K562 (cell line): ENCODE measurements at regions not wholly inside any gene's neighbourhood (a gene's known extent, or its start where the extent isn't known, plus 50 kb on each side); places are given as distances from the start of the nearest gene placed in this dataset.

Experiments used
- ERF ChIP-seq: fragments of 450-650 bp; formaldehyde crosslinking; IDR thresholded peaks from 2 replicates; pipeline ENCODE4 v1.4.0; 2020; ENCODE audit warnings: mild to moderate bottlenecking, mixed read lengths
- ETV1 ChIP-seq: fragments of 450-650 bp; conservative IDR thresholded peaks from 2 replicates; pipeline ENCODE4 v1.6.1; 2016; ENCODE audit warnings: missing genetic modification characterization, control low read depth, low read depth, missing compliant biosample characterization
- HDAC1 ChIP-seq, 2 experiments: fragments of 450-650 bp; IDR thresholded peaks; 2 replicates each; pipeline ENCODE4 v1.6.1; 2016 to 2017; ENCODE audit warnings: inconsistent platforms in 1 of 2, mild to moderate bottlenecking in 1 of 2, moderate library complexity in 1 of 2
- JUND ChIP-seq, 2 experiments: IDR thresholded peaks; 2 replicates in 1 of 2; 3 replicates in 1 of 2; pipeline ENCODE4 v1.6.1; 2011; ENCODE audit warnings: borderline replicate concordance in 2 of 2, low read depth in 2 of 2, low read length in 2 of 2, improper control_type of control experiment in 1 of 2, missing biosample characterization in 1 of 2, missing genetic modification characterization in 1 of 2, missing genetic modification reagents in 1 of 2
- KDM1A ChIP-seq, 2 experiments: fragments of 450-650 bp; IDR thresholded peaks; 2 replicates each; pipeline ENCODE4 v1.6.1; 2016; ENCODE audit warnings: mild to moderate bottlenecking in 2 of 2
- MECOM ChIP-seq: fragments of 250-450 bp; sonication (Bioruptor Pico); IDR thresholded peaks from 2 replicates; pipeline ENCODE4 v1.8.0; 2022; ENCODE audit warnings: inconsistent platforms
- NR4A1 ChIP-seq, 2 experiments: fragments of 250-450 bp in 1 of 2; fragments of 450-650 bp in 1 of 2; sonication (Bioruptor Pico) in 1 of 2; IDR thresholded peaks; 2 replicates each; pipeline versions ENCODE4 v1.4.0 to v1.6.1; 2016 to 2020; ENCODE audit warnings: mild to moderate bottlenecking in 2 of 2, missing compliant biosample characterization in 1 of 2, missing genetic modification characterization in 1 of 2, moderate library complexity in 1 of 2
- OTX1 ChIP-seq: fragments of 450-650 bp; formaldehyde crosslinking; IDR thresholded peaks from 2 replicates; pipeline ENCODE4 v1.4.0; 2022; ENCODE audit warnings: mild to moderate bottlenecking
- PURB ChIP-seq: sonication (generic); formaldehyde crosslinking; IDR thresholded peaks from 2 replicates; pipeline ENCODE4 v1.9.0; 2021; ENCODE audit warnings: low read depth, mild to moderate bottlenecking, missing genetic modification reagents
- SAP30 ChIP-seq: fragments of 200-600 bp; sonication (generic); IDR thresholded peaks from 2 replicates; pipeline ENCODE4 v1.6.1; 2012; ENCODE audit warnings: borderline replicate concordance, low read depth, mild to moderate bottlenecking, moderate library complexity, low read length, control low read depth, inconsistent platforms; ENCODE audit not compliant: insufficient read depth, poor library complexity, severe bottlenecking
- SMARCA5 ChIP-seq: fragments of 450-650 bp; IDR thresholded peaks from 2 replicates; pipeline ENCODE4 v1.6.1; 2016
- SMARCE1 ChIP-seq: fragments of 450-650 bp; IDR thresholded peaks from 2 replicates; pipeline ENCODE4 v1.7.1; 2016; ENCODE audit warnings: mild to moderate bottlenecking
- STAT5A ChIP-seq: IDR thresholded peaks from 2 replicates; pipeline ENCODE4 v1.6.1; 2012; ENCODE audit warnings: low read length, inconsistent platforms, borderline replicate concordance
- TBP ChIP-seq: optimal IDR thresholded peaks from 2 replicates; pipeline ENCODE3; 2011; ENCODE audit warnings: low read depth, low read length, improper control_type of control experiment
- THRAP3 ChIP-seq: fragments of 450-650 bp; IDR thresholded peaks from 2 replicates; pipeline ENCODE4 v1.6.1; 2016; ENCODE audit warnings: mild to moderate bottlenecking, inconsistent platforms, borderline replicate concordance
- XRCC3 ChIP-seq: fragments of 450-650 bp; IDR thresholded peaks from 2 replicates; pipeline ENCODE4 v1.6.1; 2017; ENCODE audit warnings: mild to moderate bottlenecking, moderate library complexity
- XRCC5 ChIP-seq: fragments of 200-400 bp; formaldehyde crosslinking; IDR thresholded peaks from 2 replicates; pipeline ENCODE4 v1.6.1; 2017; ENCODE audit warnings: low read depth, mild to moderate bottlenecking, low read length
- YBX1 ChIP-seq: fragments of 450-650 bp; IDR thresholded peaks from 2 replicates; pipeline ENCODE4 v1.7.1; 2016; ENCODE audit warnings: mild to moderate bottlenecking
- ZC3H11A ChIP-seq: IDR thresholded peaks from 2 replicates; pipeline ENCODE4 v1.6.1; 2012; ENCODE audit warnings: low read depth, low read length, improper control_type of control experiment
- ZNF212 ChIP-seq: fragments of 450-650 bp; formaldehyde crosslinking; IDR thresholded peaks from 2 replicates; pipeline ENCODE4 v1.4.0; 2020; ENCODE audit warnings: mild to moderate bottlenecking
- ZNF24 ChIP-seq: fragments of 450-650 bp; IDR thresholded peaks from 2 replicates; pipeline ENCODE4 v1.6.1; 2016
- ZNF316 ChIP-seq: fragments of 450-650 bp; IDR thresholded peaks from 2 replicates; pipeline ENCODE4 v1.6.1; 2016
- ZNF57 ChIP-seq: fragments of 450-650 bp; formaldehyde crosslinking; IDR thresholded peaks from 2 replicates; pipeline ENCODE4 v1.4.0; 2020; ENCODE audit warnings: mild to moderate bottlenecking, moderate library complexity
- ZNF592 ChIP-seq: fragments of 450-650 bp; IDR thresholded peaks from 2 replicates; pipeline ENCODE4 v1.6.1; 2017; ENCODE audit warnings: antibody characterized with exemption, mild to moderate bottlenecking
- ZZZ3 ChIP-seq: fragments of 450-650 bp; IDR thresholded peaks from 2 replicates; pipeline ENCODE4 v1.6.1; 2016; ENCODE audit warnings: antibody characterized with exemption, mild to moderate bottlenecking, moderate library complexity
- TF ChIP-seq, protein P1 (sequence below): sonication (generic); formaldehyde crosslinking; IDR thresholded peaks from 2 replicates; pipeline ENCODE4 v1.9.0; 2022; ENCODE audit warnings: mild to moderate bottlenecking, missing genetic modification reagents
- TF ChIP-seq, protein P2 (sequence below): sonication (generic); formaldehyde crosslinking; IDR thresholded peaks from 2 replicates; pipeline ENCODE4 v1.9.0; 2022; ENCODE audit warnings: mild to moderate bottlenecking, missing genetic modification reagents

DNA sequence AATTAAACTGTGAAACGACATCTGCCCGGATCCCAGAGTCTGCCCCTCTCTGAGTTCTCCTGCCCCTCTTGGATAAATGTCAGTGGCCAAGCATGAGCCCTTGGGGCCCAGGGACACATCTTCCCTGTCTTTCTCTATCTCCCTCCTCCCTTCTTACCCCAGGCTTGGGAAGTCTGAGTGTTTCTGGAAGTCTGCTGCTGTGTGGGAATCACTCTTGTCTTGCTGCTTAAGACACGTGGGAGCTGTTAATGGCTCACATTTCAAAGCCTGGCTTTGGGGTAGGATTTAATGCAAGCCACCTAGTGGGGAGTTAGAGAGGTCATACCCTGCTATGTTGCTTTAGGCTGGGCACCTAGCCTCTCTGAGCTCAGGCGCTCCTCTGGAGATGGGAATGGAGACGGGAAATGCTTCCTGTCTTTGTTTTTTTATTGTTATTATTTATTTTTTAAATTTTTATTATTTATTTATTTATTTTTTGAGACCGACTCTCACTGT is 218.5 kb upstream of the CIBAR2 start (continued):
- TF ChIP-seq NR4A1 (CRISPR knock-in tag; IDR thresholded peaks at IDR 0.05) (no peak), NR4A1 (tag; IDR thresholded peaks at IDR 0.05) (no peak), ZZZ3 (no peak), KDM1A (IDR thresholded peaks at IDR 0.05) (0 out of 4 replicates have a peak, but pooled peaks of 1 of the 2 experiments have one; percentile 7), ZC3H11A (no peak), ZNF212 (CRISPR knock-in tag) (no peak), ZNF316 (no peak), XRCC5 (peak; percentile 77), HDAC1 (IDR thresholded peaks at IDR 0.05) (peak; percentile 12 to 77; a peak in 2 of 4 replicates), OTX1 (CRISPR knock-in tag) (peak; percentile 70), ZNF57 (CRISPR knock-in tag) (0 out of 2 replicates have a peak, but pooled peaks have one; percentile 60), MECOM (peak; percentile 75), TBP (peak; percentile 71), JUND (IDR thresholded peaks at IDR 0.05; ENCODE audit: borderline replicate concordance, low read depth, low read length) (0 out of 2 replicates have a peak, but pooled peaks have one; percentile 35), JUND (tag; IDR thresholded peaks at IDR 0.05; ENCODE audit: borderline replicate concordance, low read depth, low read length) (no peak; the same call in 2 of the 3 replicates), ZNF24 (no peak; the same call in 1 of the 2 replicates), ETV1 (peak; percentile 27), SAP30 (peak; percentile 53), SMARCE1 (peak; percentile 37; the same call in 1 of the 2 replicates), PURB (CRISPR knock-in tag) (no peak), YBX1 (no peak), XRCC3 (no peak), ZNF592 (peak; percentile 89), THRAP3 (no peak), STAT5A (no peak), ERF (peak; percentile 32; the same call in 1 of the 2 replicates), SMARCA5 (peak; percentile 85; the same call in 1 of the 2 replicates)
- TF ChIP-seq, protein P1, sequence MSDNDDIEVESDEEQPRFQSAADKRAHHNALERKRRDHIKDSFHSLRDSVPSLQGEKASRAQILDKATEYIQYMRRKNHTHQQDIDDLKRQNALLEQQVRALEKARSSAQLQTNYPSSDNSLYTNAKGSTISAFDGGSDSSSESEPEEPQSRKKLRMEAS (CRISPR knock-in tag): peak; percentile 79
- TF ChIP-seq, protein P2, sequence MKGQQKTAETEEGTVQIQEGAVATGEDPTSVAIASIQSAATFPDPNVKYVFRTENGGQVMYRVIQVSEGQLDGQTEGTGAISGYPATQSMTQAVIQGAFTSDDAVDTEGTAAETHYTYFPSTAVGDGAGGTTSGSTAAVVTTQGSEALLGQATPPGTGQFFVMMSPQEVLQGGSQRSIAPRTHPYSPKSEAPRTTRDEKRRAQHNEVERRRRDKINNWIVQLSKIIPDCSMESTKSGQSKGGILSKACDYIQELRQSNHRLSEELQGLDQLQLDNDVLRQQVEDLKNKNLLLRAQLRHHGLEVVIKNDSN (CRISPR knock-in tag): peak; percentile 75
